H9 (cell line): ENCODE measurements at regions not wholly inside any gene's neighbourhood (a gene's known extent, or its start where the extent isn't known, plus 50 kb on each side); places are given as distances from the start of the nearest gene placed in this dataset.

Experiments
- DNase-seq: peaks from one replicate; pipeline ENCODE4 v3.0.0-alpha.2; 2017
- H2AFZ ChIP-seq: one replicate; pipeline ENCODE4 v1.6.1; 2013; ENCODE audit warnings: mild to moderate bottlenecking, low read length, control low read depth, moderate library complexity
- H2AK5ac ChIP-seq: 2 replicates; pipeline ENCODE4 v1.6.1; 2013; ENCODE audit warnings: low read length, control low read depth, mixed read lengths; ENCODE audit not compliant: insufficient read length
- H2BK120ac ChIP-seq: one replicate; pipeline ENCODE4 v1.6.1; 2013; ENCODE audit warnings: low read depth, mild to moderate bottlenecking, low read length, control low read depth, inconsistent platforms; ENCODE audit not compliant: poor library complexity, severe bottlenecking
- H2BK12ac ChIP-seq: 2 replicates; pipeline ENCODE4 v1.6.1; 2013; ENCODE audit warnings: low read length, control low read depth, mixed read lengths, low read depth; ENCODE audit not compliant: insufficient read length
- H2BK15ac ChIP-seq: 2 replicates; pipeline ENCODE4 v1.6.1; 2013; ENCODE audit warnings: low read depth, low read length, control low read depth
- H2BK20ac ChIP-seq: one replicate; pipeline ENCODE4 v1.6.1; 2013; ENCODE audit warnings: low read depth, mild to moderate bottlenecking, low read length, control low read depth, inconsistent platforms; ENCODE audit not compliant: poor library complexity, severe bottlenecking
- H2BK5ac ChIP-seq: 2 replicates; pipeline ENCODE4 v1.6.1; 2013; ENCODE audit warnings: low read length, control low read depth, mixed read lengths; ENCODE audit not compliant: insufficient read length
- H3K14ac ChIP-seq: 2 replicates; pipeline ENCODE4 v1.6.1; 2013; ENCODE audit warnings: low read length, control low read depth; ENCODE audit not compliant: insufficient read depth
- H3K18ac ChIP-seq: 2 replicates; pipeline ENCODE4 v1.6.1; 2013; ENCODE audit warnings: low read depth, mild to moderate bottlenecking, mixed read lengths, low read length, control low read depth; ENCODE audit not compliant: insufficient read length
- H3K23ac ChIP-seq: 2 replicates; pipeline ENCODE4 v1.6.1; 2013; ENCODE audit warnings: low read length, control low read depth, mixed read lengths, low read depth; ENCODE audit not compliant: insufficient read length
- H3K23me2 ChIP-seq: 2 replicates; pipeline ENCODE4 v1.6.1; 2013; ENCODE audit warnings: low read depth, mild to moderate bottlenecking, mixed read lengths, low read length, control low read depth; ENCODE audit not compliant: insufficient read length, poor library complexity, severe bottlenecking
- H3K27ac ChIP-seq: 2 replicates; pipeline ENCODE4 v1.5.1; 2013; ENCODE audit warnings: low read length, control low read depth, mixed read lengths, low read depth; ENCODE audit not compliant: insufficient read length
- H3K27me3 ChIP-seq: 2 replicates; pipeline ENCODE4 v1.6.1; 2013; ENCODE audit warnings: low read length, control low read depth, inconsistent platforms; ENCODE audit not compliant: insufficient read depth
- H3K4ac ChIP-seq: 2 replicates; pipeline ENCODE4 v1.6.1; 2013; ENCODE audit warnings: low read depth, mild to moderate bottlenecking, control low read depth, inconsistent platforms, low read length, moderate library complexity
- H3K4me1 ChIP-seq: 2 replicates; pipeline ENCODE4 v1.6.1; 2013; ENCODE audit warnings: low read length, control low read depth, inconsistent platforms; ENCODE audit not compliant: insufficient read depth
- H3K4me2 ChIP-seq: 2 replicates; pipeline ENCODE4 v1.6.1; 2013; ENCODE audit warnings: low read length, control low read depth, mixed read lengths; ENCODE audit not compliant: insufficient read length, insufficient read depth
- H3K56ac ChIP-seq: 2 replicates; pipeline ENCODE4 v1.6.1; 2013; ENCODE audit warnings: low read depth, mild to moderate bottlenecking, mixed read lengths, low read length, control low read depth; ENCODE audit not compliant: insufficient read length
- H3K79me1 ChIP-seq: 2 replicates; pipeline ENCODE4 v1.6.1; 2013; ENCODE audit warnings: low read depth, mild to moderate bottlenecking, moderate library complexity, low read length, control low read depth, inconsistent platforms; ENCODE audit not compliant: insufficient read depth, poor library complexity, severe bottlenecking
- H3K79me2 ChIP-seq: 2 replicates; pipeline ENCODE4 v1.6.1; 2013; ENCODE audit warnings: low read length, control low read depth, inconsistent platforms; ENCODE audit not compliant: insufficient read depth
- H3K9ac ChIP-seq: 2 replicates; pipeline ENCODE4 v1.6.1; 2013; ENCODE audit warnings: low read length, control low read depth, mixed read lengths; ENCODE audit not compliant: insufficient read length; ENCODE audit errors: extremely low read depth
- H3K9me3 ChIP-seq: one replicate; pipeline ENCODE4 v1.6.1; 2013; ENCODE audit warnings: low read depth, low read length, inconsistent platforms; ENCODE audit not compliant: control insufficient read depth
- H3T11ph ChIP-seq: one replicate; pipeline ENCODE4 v1.6.1; 2013; ENCODE audit warnings: mild to moderate bottlenecking, low read length, control low read depth, inconsistent platforms
- H4K20me1 ChIP-seq: one replicate; pipeline ENCODE4 v1.6.1; 2013; ENCODE audit not compliant: control insufficient read depth, insufficient read length, insufficient read depth
- H4K5ac ChIP-seq: 2 replicates; pipeline ENCODE4 v1.6.1; 2013; ENCODE audit warnings: low read depth, mild to moderate bottlenecking, mixed read lengths, low read length, control low read depth; ENCODE audit not compliant: insufficient read length
- H4K8ac ChIP-seq: replicated peaks from 2 replicates; pipeline ENCODE4 v1.6.1; 2013; ENCODE audit warnings: low read length, control low read depth, mixed read lengths, low read depth; ENCODE audit not compliant: insufficient read length
- H4K91ac ChIP-seq: 2 replicates; pipeline ENCODE4 v1.6.1; 2013; ENCODE audit warnings: low read depth, mild to moderate bottlenecking, moderate library complexity, mixed read lengths, low read length, control low read depth; ENCODE audit not compliant: insufficient read length
- H3K27ac Mint-ChIP-seq, 3 experiments: 2 replicates in 2 of 3; 3 replicates in 1 of 3; pipeline ENCODE4 v1.8.0; 2020 to 2021; ENCODE audit warnings: mixed read lengths in 3 of 3, mild to moderate bottlenecking in 1 of 3, moderate library complexity in 1 of 3
- H3K27me3 Mint-ChIP-seq: 2 replicates; pipeline ENCODE4 v1.8.0; 2021; ENCODE audit warnings: low read depth, mild to moderate bottlenecking, moderate library complexity, mixed read lengths
- H3K36me3 Mint-ChIP-seq, 3 experiments: 2 replicates in 2 of 3; 3 replicates in 1 of 3; pipeline ENCODE4 v1.8.0; 2020 to 2021; ENCODE audit warnings: low read depth in 3 of 3, mixed read lengths in 3 of 3; ENCODE audit not compliant: insufficient read depth in 1 of 3
- H3K4me1 Mint-ChIP-seq, 2 experiments: 2 replicates each; pipeline ENCODE4 v1.8.0; 2020; ENCODE audit warnings: mixed read lengths in 2 of 2
- H3K4me3 Mint-ChIP-seq, 2 experiments: 2 replicates in 1 of 2; 3 replicates in 1 of 2; pipeline ENCODE4 v1.8.0; 2020 to 2021; ENCODE audit warnings: mild to moderate bottlenecking in 2 of 2, mixed read lengths in 2 of 2, moderate library complexity in 1 of 2
- H3K9me3 Mint-ChIP-seq, 2 experiments: 2 replicates in 1 of 2; 3 replicates in 1 of 2; pipeline ENCODE4 v1.8.0; 2020; ENCODE audit warnings: mild to moderate bottlenecking in 2 of 2, mixed read lengths in 2 of 2, moderate library complexity in 1 of 2
- WGBS: extraction: QIAGEN DNeasy Blood & Tissue Kit; methylation state at CpG from one replicate; pipeline ENCODE4 v1.1.7; 2013; ENCODE audit warnings: missing lambda C conversion rate, low lambda C conversion rate, mixed read lengths; ENCODE audit not compliant: insufficient read length; ENCODE audit errors: extremely low coverage; 5-methylcytosine and 5-hydroxymethylcytosine counted together
- TF ChIP-seq, protein P1 (sequence below): fragments of 200-600 bp; sonication (generic); conservative IDR thresholded peaks from 3 replicates; pipeline ENCODE4 v1.8.0; 2021; ENCODE audit warnings: antibody characterized with exemption, mild to moderate bottlenecking

DNA sequence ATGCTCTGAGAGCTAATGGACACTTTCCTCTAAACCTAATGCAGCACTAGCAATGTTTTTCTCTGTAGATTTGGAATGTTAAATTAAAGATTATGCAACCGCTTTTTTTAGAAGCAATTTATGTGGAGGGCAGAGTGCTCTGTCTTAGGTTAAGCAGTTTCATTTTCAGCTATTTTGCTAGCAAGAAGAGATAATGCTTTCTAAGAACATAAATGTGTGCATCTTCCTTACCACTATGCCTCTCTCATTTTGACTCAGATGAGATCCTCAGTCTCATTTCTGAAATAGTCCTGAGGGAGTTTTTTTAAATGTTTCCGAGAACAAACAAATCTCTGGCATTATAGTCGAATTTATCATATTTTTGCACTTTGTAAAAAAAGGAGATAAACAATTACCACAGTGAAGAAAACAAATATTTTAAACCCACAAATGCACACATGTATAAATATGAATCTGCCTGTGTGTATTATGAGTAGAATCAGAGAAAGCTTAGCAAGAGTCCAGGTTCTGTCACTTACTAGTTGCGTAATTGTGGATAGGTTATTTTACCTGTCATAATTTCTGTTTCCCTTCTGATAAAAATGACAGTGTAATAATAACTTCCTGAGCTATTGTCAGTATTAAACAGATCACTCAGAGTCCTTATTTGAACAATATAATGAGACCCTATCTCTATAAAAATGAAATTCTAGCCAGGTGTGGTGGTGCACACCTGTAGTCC lies 207.7 kb upstream of the CRIM1 start:
- H2BK20ac ChIP-seq, result no peak overlapping the region
- H3K4ac ChIP-seq, result no peak overlapping the region
- H3K36me3 Mint-ChIP-seq, result no peaks in the 10 kb centered on the region
- no peaks in the 10 kb centered on the region for H3K9me3 ChIP-seq
- no peaks in the 10 kb centered on the region for H3K27me3 ChIP-seq
- H4K5ac ChIP-seq, result no peak overlapping the region
- H3K9me3 Mint-ChIP-seq, result no peaks in the 10 kb centered on the region
- TF ChIP-seq, protein P1, sequence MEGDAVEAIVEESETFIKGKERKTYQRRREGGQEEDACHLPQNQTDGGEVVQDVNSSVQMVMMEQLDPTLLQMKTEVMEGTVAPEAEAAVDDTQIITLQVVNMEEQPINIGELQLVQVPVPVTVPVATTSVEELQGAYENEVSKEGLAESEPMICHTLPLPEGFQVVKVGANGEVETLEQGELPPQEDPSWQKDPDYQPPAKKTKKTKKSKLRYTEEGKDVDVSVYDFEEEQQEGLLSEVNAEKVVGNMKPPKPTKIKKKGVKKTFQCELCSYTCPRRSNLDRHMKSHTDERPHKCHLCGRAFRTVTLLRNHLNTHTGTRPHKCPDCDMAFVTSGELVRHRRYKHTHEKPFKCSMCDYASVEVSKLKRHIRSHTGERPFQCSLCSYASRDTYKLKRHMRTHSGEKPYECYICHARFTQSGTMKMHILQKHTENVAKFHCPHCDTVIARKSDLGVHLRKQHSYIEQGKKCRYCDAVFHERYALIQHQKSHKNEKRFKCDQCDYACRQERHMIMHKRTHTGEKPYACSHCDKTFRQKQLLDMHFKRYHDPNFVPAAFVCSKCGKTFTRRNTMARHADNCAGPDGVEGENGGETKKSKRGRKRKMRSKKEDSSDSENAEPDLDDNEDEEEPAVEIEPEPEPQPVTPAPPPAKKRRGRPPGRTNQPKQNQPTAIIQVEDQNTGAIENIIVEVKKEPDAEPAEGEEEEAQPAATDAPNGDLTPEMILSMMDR, result no peak
- no peak overlapping the region for H2BK15ac ChIP-seq
- no peak overlapping the region for H2BK12ac ChIP-seq
- H3T11ph ChIP-seq, result no peak overlapping the region
- no peak overlapping the region for H2AK5ac ChIP-seq
- no peak overlapping the region for H2AFZ ChIP-seq
- H3K56ac ChIP-seq, result no peak overlapping the region
- H2BK5ac ChIP-seq, result no peak overlapping the region
- H4K8ac ChIP-seq, result no peak overlapping the region
- no peak for DNase-seq
- H3K79me1 ChIP-seq, result no peaks in the 10 kb centered on the region
- no peak overlapping the region for H3K27ac ChIP-seq
- H3K4me2 ChIP-seq, result no peak overlapping the region
- H3K9ac ChIP-seq, result no peak overlapping the region
- no peak overlapping the region for H4K91ac ChIP-seq
- no peaks in the 10 kb centered on the region for H3K79me2 ChIP-seq
- H3K4me1 ChIP-seq, result peaks cover 5% of the 10 kb centered on the region; the same call in 1 of the 2 replicates
- H3K14ac ChIP-seq, result no peak overlapping the region
- H3K18ac ChIP-seq, result no peak overlapping the region
- no peaks in the 10 kb centered on the region for H4K20me1 ChIP-seq
- no peak overlapping the region for H3K23ac ChIP-seq
- no peaks in the 10 kb centered on the region for H3K23me2 ChIP-seq
- no CpG with 5 or more reads among the region's 4 CpGs for WGBS
- H3K4me3 Mint-ChIP-seq, result no peak overlapping the region
- H3K27me3 Mint-ChIP-seq, result no peaks in the 10 kb centered on the region
- no peak overlapping the region for H2BK120ac ChIP-seq
- no peaks in the 10 kb centered on the region for H3K4me1 Mint-ChIP-seq
- no peak overlapping the region for H3K27ac Mint-ChIP-seq
